ENCODE measurements at regions not wholly inside any gene's neighbourhood (a gene's known extent, or its start where the extent isn't known, plus 50 kb on each side); places are given as distances from the start of the nearest gene placed in this dataset.
"Not testable (repeated sequence)": the region's sequence is repeated elsewhere in the genome, so short reads cannot be mapped to it uniquely, and the experiment has no call there.

- no peak for DNase-seq (ENCODE audit: low read depth, low spot score)
These were observed 92.4 kb upstream of the TGM3 start for GRCh38 chr20:2203436-2203835.

GRCh38 chr20:2204021-2204420 lies 91.8 kb upstream of the TGM3 start:
- DNase-seq (ENCODE audit: low read depth, low spot score) = no peak

DNA sequence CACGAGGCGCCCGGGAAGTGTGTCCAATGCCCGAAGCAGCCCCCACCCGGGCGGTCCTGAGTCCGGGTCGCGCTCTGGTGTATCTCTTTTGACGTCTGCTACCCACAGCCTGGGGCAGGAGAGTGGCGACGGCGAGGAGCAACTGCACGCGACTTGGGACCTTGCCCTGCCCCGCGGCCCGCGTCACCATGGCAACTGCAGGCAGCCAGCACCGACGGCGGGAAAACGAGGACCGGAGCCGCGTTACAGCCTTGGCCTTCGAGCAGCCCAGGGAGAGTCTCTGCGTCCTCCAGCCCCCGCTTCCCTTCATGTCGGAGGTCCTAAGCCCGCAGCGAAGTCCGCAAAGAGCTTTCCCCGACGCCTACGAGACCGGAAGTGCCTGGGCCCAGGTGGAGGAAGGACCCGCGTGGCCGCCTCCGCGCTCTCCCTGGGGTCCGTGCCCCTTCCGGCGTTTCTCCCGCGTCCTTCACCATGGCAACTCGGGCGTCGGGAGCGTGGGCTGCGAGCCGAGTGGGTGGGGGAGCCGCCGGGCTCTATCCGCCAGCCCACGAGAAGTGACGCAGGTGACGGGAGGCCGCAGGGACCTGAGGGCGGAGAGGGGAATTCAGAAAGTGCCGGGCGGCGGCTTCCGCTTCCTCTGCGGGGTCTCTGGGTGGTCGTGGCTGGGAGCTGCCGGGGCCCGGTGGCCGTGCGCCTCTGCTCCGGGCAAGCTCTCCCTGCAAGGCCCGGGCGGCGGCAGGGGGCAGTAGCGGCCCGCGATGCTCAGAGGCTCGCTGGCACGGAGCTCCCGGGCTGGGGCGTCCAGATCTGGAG lies 88.6 kb upstream of the TGM3 start:
- peak; percentile 40 for DNase-seq (ENCODE audit: low read depth, low spot score)

GRCh38 chr20:2207770-2208097 lies 88.1 kb upstream of the TGM3 start:
- no peak for DNase-seq (ENCODE audit: low read depth, low spot score)

DNA sequence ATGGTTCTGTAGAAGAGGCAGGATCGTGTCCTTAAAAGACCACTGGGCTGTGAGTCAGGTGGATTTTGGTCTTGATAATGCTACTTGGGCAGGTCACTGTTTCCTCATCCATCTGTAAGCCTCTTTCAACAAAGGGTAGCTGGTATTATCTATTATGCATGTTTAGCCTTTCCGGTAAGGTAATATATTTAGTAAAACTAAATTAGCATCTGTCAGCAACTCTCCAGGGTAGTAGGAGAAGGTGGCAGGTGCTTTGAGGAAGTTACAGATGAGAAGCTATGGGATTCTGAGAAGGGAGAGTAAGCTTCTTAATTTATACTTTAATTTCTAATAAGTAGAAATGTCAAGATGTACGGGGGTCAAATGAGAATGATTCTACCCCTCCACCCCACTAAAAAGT lies 86.9 kb upstream of the TGM3 start:
- DNase-seq (ENCODE audit: low read depth, low spot score) = no peak

GRCh38 chr20:2210646-2211552 lies 84.9 kb upstream of the TGM3 start:
- no peak for DNase-seq (ENCODE audit: low read depth, low spot score)

DNA sequence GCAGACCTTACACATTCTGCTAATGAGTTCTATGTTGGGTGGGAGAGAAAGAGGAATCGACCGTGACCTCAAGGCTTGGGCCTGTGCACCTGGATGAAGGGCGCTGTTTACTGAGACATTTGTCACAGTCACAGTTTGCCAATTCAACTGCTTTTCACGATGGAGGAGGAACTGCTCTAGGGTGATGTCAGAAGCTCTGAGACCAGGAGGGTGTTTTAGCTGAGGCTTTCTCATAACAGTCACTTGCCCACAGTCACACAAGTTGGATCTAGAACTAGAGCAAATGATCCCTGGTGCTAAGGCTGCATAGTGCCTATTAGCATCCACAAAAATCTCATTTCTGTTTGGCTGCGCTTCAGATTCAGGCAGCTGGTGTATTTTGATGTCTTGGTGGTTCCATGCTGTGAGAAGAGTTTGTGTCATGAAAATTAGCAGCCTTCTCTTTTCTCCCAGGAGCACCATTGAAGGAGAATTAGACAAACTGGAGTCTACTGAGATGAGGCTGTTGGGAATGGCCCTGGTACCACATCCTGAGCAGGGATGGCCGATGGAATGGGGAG lies 83.3 kb upstream of the TGM3 start:
- DNase-seq (ENCODE audit: low read depth, low spot score) = no peak

- DNase-seq (ENCODE audit: low read depth, low spot score) = no peak
These were observed 82.4 kb upstream of the TGM3 start for GRCh38 chr20:2213401-2213800.

GRCh38 chr20:2217857-2218539 lies 77.8 kb upstream of the TGM3 start:
- DNase-seq (ENCODE audit: low read depth, low spot score) = no peak

GRCh38 chr20:2219481-2220006 lies 76.3 kb upstream of the TGM3 start:
- no peak for DNase-seq (ENCODE audit: low read depth, low spot score)

DNA sequence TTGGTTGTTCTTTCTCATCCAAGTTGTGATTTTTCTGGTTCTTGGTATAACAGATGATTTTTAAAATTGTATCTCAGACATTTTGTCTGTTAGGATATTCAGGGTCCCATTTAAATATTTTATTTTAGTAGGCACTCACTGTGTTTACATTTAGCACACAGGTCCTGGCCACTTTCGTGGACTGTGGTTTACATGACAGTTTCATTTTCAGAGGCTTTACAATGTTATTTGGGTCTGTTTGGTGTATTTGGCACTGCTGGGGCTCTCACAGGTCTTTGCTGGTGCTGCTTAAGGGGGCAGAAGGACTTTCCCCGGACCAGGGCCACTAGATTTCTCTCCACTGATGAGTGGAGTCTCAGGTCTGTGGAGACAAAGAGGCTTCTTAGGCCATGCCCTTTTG lies 75.5 kb upstream of the TGM3 start:
- no peak for DNase-seq (ENCODE audit: low read depth, low spot score)

DNA sequence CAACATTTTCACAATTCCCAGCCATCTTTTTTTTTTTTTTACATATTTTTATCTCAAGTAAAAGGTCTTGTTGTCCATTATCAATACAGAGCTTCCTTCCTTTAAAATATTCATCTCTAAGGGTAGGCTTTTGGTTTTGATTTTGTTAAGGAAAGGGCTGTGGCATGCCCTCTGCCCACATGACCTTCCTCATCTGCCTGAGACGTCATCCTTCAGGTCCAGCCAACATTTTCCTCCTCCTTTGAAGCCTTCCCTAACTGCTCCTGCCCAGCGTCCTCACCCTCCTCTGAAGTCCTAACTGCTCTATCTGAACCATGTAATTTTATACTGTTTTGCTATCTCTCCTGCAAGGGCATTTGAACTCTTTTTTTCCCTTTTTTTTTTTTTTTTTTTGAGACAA lies 73.9 kb upstream of the TGM3 start:
- DNase-seq (ENCODE audit: low read depth, low spot score) = no peak

DNA sequence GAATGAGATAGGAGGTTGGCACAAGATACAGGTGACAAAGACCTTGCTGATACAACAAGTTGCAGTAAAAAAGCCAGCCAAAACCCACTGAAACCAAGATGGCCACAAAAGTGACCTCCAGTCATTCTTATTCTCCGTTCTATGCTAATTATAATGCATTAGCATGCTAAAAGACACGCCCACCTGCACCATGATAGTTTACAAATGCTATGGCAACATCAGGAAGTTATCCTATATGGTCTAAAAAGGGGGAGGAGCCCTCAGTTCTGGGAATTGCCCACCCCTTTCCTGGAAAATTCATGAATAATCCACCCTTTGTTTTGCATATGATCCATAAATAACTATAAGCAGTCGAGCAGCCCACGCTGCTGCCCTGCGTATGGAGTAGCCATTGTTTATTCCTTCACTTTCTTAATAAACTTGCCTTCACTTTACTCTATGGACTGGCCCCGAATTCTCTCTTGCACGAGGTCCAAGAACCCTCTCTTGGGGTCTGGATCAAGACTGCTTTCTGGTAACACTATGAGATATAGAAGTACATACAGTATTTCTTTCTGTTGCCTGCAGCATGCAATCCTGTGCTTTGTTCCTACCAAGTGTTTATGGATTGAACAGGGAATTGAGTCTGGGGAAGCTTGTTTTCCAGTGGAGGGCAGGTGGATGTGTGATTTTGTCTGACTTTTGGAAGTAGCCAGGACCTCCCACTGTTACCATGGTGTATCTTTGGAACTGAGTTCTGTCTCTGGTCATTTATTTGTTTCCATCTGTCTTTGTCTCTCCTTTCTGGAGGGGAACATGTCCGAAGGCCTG lies 72.0 kb upstream of the TGM3 start:
- DNase-seq (ENCODE audit: low read depth, low spot score) = no peak

- DNase-seq (ENCODE audit: low read depth, low spot score) = no peak
These were observed 71.5 kb upstream of the TGM3 start for GRCh38 chr20:2224368-2224639.

- DNase-seq (ENCODE audit: low read depth, low spot score) = not testable (repeated sequence)
These were observed 68.5 kb upstream of the TGM3 start for GRCh38 chr20:2227285-2227684.

DNA sequence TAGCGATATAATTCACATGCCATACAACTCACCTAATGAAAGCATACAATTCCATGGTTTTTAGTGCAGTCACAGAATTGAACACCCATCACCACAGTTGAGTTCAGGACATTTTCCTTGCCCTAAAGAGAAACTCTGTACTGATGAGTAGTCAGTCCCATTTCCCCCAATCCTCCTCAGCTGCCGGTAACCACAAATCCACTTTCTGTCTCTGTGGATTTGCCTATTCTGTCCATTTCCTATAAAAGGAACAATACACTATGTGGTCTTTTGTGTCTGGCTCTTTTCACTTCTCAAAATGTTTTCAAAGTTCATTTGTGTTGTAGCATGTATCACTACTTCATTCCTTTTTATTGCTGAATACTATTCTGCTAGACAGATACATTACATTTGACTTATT lies 67.9 kb upstream of the TGM3 start:
- no peak for DNase-seq (ENCODE audit: low read depth, low spot score)

GRCh38 chr20:2228926-2229325 lies 66.9 kb upstream of the TGM3 start:
- DNase-seq (ENCODE audit: low read depth, low spot score) = no peak

DNA sequence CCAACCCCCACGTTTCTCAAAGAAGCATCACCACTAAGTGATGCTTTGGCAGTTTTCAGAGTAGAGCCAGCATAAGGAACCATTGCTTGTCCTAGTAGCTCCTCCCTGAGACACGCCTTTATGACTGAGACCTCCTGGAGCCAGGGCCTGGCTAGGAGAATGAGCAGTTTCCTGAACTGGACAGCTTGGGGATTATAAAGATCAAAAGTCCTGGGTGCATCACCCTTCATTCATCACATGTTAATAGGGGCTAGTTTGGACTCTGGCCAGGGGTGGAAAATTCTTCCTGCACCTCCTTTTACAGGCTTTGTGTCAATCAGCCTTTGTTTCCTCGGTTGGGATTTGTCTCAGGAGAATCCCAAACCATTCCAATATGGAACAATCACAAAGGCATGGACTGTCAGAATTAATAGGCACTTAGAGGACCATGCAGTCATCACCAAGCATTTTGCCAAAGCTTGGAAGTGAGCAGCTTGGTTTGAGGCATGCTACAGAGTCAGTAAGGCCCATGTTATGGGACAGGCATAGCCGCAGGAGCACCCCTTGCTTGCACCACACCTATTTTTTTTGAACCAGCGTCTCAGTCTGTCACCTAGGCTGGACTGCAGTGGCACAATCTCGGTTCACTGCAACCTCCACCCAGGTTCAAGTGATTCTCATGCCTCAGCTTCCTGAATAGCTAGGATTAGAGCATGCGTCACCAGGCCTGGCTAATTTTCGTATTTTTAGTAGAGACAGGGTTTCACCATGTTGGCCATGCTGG lies 64.9 kb upstream of the TGM3 start:
- no peak for DNase-seq (ENCODE audit: low read depth, low spot score)

GRCh38 chr20:2231701-2232100 lies 64.1 kb upstream of the TGM3 start:
- no peak for DNase-seq (ENCODE audit: low read depth, low spot score)

GRCh38 chr20:2234598-2235191 lies 61.1 kb upstream of the TGM3 start:
- DNase-seq (ENCODE audit: low read depth, low spot score) = no peak

Data from iPS DF 19.7 (cell line).